NCI-H524 (cell line): ENCODE measurements at regions not wholly inside any gene's neighbourhood (a gene's known extent, or its start where the extent isn't known, plus 50 kb on each side); places are given as distances from the start of the nearest gene placed in this dataset.
"Not testable (repeated sequence)": the region's sequence is repeated elsewhere in the genome, so short reads cannot be mapped to it uniquely, and the experiment has no call there.

Experiments
- DNase-seq, 2 experiments: peaks; one replicate each; lab custom pipeline; 2025; lab: John Stamatoyannopoulos, UW

DNA sequence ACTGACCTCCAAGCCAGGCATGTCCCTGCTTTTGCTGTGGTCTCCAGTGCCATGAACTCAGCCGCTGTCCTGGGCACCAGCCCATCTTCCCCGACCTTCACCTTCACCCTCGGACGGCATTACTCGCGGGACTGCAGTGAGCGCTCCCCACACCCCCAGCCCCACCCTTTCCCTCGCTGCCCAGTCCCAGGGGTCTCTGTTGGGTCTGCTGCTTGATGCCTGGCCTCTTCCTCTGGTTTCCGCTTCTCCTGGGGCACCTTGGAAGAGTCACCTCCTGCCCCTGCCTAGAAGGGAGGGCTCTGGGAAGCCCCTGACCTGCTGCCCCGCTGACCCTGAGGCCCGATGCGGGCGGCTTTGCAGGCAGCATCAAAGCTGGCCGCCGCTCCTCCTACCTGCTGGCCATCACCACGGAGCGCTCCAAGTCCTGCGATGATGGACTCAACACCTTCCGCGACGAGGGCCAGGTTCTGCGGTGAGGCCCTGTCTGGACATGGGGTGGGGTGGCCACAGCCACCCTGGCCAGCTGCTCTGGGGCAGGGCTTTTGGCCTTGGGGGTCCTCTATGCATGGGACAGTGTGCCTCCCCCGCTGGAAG lies 102.3 kb downstream of the ZNF267 start:
- not testable (repeated sequence) for DNase-seq

DNA sequence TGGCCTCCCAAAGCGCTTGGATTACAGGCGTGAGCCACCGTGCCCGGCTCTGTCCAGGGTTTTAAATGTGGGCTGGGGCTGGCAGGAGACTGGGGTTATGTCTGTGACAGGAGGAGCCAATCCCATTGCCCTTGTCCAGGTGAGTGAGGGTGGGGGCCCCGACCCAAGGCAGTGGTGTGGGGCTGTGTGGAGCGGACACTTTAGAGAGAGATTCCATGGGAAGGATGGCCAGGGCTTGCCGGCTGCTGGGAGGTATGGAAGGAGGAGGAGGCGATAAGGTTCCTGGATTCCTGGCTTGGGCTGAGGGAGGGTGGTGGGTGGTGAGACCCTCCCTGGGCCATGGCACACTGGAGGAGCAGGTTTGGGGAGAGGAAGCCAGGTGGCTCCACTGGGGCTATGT lies 104.9 kb downstream of the ZNF267 start:
- DNase-seq, result not testable (repeated sequence)

DNA sequence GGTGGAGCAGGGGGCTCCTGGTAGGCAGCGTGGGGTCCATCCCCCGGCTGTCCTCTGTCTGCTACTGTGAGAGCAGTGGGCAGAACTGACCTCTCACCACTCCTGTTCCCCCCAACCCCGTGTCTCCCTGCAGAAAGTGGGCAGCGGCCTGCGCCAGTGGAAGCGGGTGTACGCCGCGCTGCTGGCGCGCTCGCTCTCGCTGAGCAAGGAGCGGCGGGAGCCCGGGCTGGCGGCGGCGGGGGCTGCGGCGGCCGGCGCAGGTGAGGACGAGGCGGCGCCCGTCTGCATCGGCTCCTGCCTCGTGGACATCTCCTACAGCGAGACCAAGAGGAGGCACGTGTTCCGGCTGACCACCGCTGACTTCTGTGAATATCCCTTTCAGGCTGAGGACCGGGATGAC lies 108.1 kb downstream of the ZNF267 start:
- not testable (repeated sequence) for DNase-seq

GRCh38 chr16:31982986-31983385 lies 109.4 kb downstream of the ZNF267 start:
- DNase-seq, result not testable (repeated sequence)

- DNase-seq, result not testable (repeated sequence)
Measured at GRCh38 chr16:31983666-31984065, 110.1 kb downstream of the ZNF267 start.

GRCh38 chr16:31986895-31987294 lies 113.3 kb downstream of the ZNF267 start:
- not testable (repeated sequence) for DNase-seq

GRCh38 chr16:31988595-31989581 lies 115.3 kb downstream of the ZNF267 start:
- DNase-seq, result not testable (repeated sequence)

GRCh38 chr16:31990261-31990660 lies 116.7 kb downstream of the ZNF267 start:
- not testable (repeated sequence) for DNase-seq

- DNase-seq, result not testable (repeated sequence)
Measured at GRCh38 chr16:31990980-31991379, 117.4 kb downstream of the ZNF267 start.

- not testable (repeated sequence) for DNase-seq
Measured at GRCh38 chr16:31996325-31996724, 122.7 kb downstream of the ZNF267 start.

DNA sequence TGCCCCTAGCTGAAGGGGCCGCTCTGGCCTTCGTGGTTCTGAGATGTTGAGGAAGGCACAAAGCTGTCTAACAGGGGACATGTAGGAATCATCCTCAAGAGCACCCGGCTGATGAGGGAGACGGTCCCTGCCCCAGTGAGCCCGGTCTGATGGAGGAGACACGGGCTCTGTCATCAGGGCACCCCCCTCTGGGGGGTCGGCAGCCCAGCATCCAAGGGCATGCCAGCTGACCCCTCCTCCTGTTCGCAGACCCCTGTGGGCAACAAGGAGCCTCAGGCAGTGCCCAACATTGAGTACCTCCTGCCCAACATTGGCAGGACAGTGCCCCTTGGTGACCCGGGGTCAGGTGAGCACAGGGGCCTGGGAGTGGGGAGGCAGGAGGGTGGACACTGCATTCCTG lies 128.9 kb downstream of the ZNF267 start:
- DNase-seq, result not testable (repeated sequence)

- DNase-seq, result not testable (repeated sequence)
Measured at GRCh38 chr16:32003819-32004218, 130.2 kb downstream of the ZNF267 start.

DNA sequence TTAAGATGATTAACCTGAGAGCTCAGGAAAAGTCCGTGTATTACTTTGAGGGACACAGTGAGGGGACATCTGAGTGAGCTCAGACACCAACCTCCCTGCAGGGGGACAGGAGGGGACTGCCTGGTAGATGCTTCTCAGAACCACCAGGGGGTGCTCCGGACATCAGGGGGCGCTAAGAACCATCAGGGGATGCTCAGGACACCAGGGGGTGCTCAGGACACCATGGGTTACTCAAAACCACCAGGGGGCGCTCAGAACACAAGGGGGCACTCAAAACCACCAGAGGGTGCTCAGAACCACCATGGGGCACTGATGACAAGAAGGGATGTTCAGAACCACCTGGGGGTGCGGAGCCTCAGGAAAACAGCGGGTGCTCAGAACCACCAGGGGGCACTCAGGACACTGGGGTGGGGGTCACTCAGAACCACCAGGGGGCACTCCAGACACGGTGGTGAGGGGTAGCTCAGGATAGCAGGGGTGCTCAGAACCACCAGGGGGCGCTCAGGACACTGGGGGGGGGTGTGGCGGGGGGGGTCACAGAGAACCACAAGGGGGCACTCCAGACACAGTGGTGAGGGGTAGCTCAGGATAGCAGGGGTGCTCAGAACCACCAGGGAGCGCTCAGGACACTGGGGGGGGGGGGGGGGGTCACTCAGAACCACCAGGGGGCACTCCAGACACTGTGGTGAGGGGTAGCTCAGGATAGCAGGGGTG lies 165.3 kb downstream of the ZNF267 start:
- DNase-seq, result not testable (repeated sequence)

DNA sequence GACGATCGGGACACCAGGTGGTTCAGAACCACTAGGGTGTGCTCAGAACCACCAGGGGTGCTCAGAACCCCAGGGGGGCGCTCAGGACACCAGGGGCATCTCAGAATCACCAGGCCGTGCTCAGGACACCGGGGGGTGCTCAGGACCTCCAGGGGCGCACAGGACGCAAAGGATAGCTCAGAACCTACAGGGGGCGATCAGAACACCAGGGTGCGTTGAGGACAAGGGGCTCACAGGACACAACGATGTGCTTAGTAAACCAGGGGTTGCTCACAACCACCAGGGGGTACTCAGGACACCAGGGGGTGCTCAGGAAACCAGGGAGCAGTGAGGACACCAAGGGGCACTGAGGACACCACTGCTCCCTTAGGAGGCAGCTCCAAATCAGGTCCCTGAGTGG lies 166.3 kb downstream of the ZNF267 start:
- DNase-seq, result not testable (repeated sequence)

- not testable (repeated sequence) for DNase-seq
Measured at GRCh38 chr16:32066016-32066651, 187.0 kb upstream of the TP53TG3D start.

- not testable (repeated sequence) for DNase-seq
Measured at GRCh38 chr16:32071586-32071985, 181.5 kb upstream of the TP53TG3D start.

GRCh38 chr16:32083891-32084290 lies 169.2 kb upstream of the TP53TG3D start:
- DNase-seq, result not testable (repeated sequence)

DNA sequence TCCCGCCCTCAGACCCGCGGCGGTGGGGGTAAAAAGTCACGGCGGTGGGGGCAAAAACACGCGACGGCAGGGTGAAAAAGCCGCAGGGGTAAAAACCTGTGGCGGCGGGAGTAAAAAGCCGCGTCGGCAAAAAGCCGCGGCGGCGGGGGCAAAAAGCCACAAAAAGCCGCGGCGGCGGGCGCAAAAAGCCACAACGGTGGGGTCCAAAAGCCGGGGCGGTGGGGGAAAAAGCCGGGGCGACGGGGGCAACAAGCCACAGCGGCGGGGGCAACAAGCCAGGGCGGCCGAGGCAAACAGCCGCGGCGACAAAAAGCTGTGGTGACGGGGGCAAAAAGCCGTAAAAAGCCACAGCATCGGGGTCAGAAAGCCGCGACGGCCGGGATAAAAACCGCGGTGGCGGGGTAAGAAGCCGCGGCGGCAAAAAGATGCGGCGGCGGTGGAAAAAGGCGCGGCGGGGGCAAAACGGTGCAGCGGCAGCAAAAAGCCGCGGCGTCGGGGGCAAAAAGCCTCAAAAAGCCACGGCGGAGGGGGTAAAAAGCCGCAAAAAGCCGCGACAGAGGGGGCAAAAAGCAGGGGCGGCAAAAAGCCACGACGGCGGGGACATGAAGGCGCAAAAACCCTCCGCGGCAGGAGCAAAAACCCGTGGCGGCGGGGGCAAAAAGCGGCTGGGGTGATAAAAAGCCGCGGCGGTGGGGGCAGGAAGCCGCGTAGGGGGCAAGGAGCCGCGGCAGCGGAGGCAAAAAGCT lies 168.3 kb upstream of the TP53TG3D start:
- DNase-seq, result not testable (repeated sequence)

GRCh38 chr16:32085438-32086141 lies 167.5 kb upstream of the TP53TG3D start:
- not testable (repeated sequence) for DNase-seq

GRCh38 chr16:32115562-32115961 lies 137.5 kb upstream of the TP53TG3D start:
- not testable (repeated sequence) for DNase-seq
